GM12801 (cell line): ENCODE measurements at regions not wholly inside any gene's neighbourhood (a gene's known extent, or its start where the extent isn't known, plus 50 kb on each side); places are given as distances from the start of the nearest gene placed in this dataset.

Experiments used
- TF ChIP-seq, protein P1 (sequence below): IDR thresholded peaks from one replicate; pipeline ENCODE4 v1.5.1; 2011; ENCODE audit warnings: control low read depth; ENCODE audit not compliant: insufficient read length; ENCODE audit errors: extremely low read depth

DNA sequence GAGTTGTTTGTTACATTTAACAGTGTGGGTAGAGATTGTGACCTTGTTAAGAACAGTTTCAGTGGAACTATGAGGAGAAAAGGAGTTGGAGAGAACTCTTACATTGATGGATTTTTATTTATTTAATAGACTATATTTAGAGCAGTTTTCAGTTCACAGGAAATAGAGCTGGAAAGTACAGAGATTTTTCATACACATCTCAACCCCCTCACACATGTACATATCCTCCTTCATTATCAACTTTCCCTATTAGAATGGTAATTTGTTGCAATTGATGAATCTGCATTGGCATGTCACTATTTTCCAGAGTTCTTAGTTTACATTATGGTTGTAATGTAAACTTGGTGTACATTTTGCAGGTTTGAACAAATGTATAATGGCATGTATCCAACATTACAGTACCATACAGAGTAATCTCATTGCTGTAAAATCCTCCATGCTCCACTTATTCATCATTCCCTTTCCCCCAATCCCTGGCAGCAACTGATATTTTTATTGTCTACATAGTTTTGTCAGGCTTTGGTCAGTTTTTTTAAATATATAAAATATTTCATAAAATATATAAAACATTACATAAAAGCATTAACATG is 756.6 kb upstream of the DPPA4 start:
- TF ChIP-seq, protein P1, sequence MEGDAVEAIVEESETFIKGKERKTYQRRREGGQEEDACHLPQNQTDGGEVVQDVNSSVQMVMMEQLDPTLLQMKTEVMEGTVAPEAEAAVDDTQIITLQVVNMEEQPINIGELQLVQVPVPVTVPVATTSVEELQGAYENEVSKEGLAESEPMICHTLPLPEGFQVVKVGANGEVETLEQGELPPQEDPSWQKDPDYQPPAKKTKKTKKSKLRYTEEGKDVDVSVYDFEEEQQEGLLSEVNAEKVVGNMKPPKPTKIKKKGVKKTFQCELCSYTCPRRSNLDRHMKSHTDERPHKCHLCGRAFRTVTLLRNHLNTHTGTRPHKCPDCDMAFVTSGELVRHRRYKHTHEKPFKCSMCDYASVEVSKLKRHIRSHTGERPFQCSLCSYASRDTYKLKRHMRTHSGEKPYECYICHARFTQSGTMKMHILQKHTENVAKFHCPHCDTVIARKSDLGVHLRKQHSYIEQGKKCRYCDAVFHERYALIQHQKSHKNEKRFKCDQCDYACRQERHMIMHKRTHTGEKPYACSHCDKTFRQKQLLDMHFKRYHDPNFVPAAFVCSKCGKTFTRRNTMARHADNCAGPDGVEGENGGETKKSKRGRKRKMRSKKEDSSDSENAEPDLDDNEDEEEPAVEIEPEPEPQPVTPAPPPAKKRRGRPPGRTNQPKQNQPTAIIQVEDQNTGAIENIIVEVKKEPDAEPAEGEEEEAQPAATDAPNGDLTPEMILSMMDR: no peak

- TF ChIP-seq, protein P1: no peak
Measured at GRCh38 chr3:110099711-110100110, 762.4 kb upstream of the DPPA4 start.

- TF ChIP-seq, protein P1: no peak
Measured at GRCh38 chr3:110101361-110101760, 764.0 kb upstream of the DPPA4 start.

- TF ChIP-seq, protein P1: no peak
Measured at GRCh38 chr3:110106805-110107204, 769.5 kb upstream of the DPPA4 start.

- TF ChIP-seq, protein P1: no peak
Measured at GRCh38 chr3:110123946-110124345, 786.6 kb upstream of the DPPA4 start.

- TF ChIP-seq, protein P1: no peak
Measured at GRCh38 chr3:110126065-110126464, 788.7 kb upstream of the DPPA4 start.

GRCh38 chr3:110133971-110134370 is 796.6 kb upstream of the DPPA4 start:
- TF ChIP-seq, protein P1: no peak
